GM18511 (cell line): ENCODE measurements at regions not wholly inside any gene's neighbourhood (a gene's known extent, or its start where the extent isn't known, plus 50 kb on each side); places are given as distances from the start of the nearest gene placed in this dataset.

Experiments used
- ATAC-seq: cut with Tn5 transposase; IDR thresholded peaks from one replicate; pipeline ENCODE4 v1.9.1; 2021; ENCODE audit warnings: mild to moderate bottlenecking, moderate library complexity; ENCODE audit not compliant: unreplicated experiment

DNA sequence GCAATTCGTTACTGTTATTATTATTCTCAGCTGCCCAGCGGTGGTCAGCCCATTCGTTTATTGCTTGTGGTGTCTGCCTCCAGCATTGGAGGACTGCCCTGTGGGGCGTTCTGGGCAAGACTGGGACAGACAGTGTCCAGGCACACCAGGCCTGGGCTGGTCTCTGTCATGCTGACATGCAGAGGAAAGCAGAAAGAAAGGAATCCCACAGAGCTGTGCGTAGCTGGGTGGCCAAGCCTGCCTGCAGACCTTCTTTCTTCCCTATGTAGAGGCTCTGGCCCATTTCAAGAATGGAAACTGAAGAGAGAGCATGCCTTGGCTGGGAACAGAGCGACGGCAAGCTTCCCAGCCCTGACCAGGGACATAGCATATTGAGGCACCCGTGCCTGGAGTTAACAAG, 525.3 kb upstream of the TBX3 start:
- ATAC-seq, result no peak

- ATAC-seq, result no peak
These were observed 524.1 kb upstream of the TBX3 start for GRCh38 chr12:115208098-115208497.

DNA sequence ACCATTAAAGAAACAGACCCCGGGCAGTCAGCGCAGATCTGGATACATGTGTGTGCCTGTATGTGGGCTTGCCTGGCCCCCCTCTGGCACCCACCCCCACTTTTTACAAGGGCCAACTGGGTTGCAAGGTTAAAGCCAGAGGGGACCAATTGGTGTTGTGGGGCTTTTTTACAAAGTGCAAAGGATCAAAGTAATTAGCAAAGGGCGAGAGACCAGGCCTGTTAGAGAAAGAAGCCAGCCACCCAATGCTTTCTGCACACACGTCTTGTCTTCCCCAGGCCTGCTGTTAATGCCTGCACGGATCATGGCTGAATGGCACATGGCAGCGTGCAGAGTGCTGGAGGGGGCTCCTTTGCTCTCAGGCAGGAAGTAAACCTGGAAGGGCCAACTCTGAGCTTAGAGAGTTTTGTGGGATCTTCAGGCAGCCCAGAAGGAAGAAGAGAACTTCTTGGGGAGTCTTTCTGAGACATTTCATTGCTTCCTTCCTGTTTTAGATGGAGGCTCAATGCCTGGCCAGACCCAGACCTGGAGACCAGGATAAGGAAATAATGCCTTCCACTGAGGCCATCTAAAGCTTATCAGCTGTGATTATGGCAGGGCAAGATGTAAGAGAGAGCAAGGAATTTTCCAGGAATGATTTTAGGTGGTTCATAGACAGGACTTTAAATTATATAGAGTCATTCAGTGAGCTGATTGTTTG, 523.4 kb upstream of the TBX3 start:
- no peak for ATAC-seq

GRCh38 chr12:115206801-115207200, 522.8 kb upstream of the TBX3 start:
- ATAC-seq, result no peak

- no peak for ATAC-seq
These were observed 521.9 kb upstream of the TBX3 start for GRCh38 chr12:115205755-115206308.

GRCh38 chr12:115204957-115205754, 521.2 kb upstream of the TBX3 start:
- ATAC-seq, result no peak

DNA sequence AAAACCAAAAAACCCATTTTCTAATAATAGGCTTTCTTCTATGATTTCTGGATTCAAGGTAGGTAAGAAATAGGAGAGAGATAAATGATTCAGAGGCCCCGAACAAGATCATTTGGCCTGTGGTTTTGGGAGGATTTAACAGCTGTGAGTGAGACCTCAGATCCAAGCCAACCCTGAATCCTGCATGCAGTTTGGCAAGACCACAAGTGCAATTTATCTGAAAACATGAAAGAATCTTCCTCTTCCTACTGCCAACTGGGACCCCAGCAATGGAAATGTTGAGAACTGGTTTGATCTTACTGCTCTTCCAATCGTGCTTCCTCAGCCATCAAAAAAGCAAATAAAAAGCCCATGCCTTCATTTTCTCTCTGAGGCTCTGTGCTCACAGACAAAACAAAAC, 519.7 kb upstream of the TBX3 start:
- no peak for ATAC-seq

DNA sequence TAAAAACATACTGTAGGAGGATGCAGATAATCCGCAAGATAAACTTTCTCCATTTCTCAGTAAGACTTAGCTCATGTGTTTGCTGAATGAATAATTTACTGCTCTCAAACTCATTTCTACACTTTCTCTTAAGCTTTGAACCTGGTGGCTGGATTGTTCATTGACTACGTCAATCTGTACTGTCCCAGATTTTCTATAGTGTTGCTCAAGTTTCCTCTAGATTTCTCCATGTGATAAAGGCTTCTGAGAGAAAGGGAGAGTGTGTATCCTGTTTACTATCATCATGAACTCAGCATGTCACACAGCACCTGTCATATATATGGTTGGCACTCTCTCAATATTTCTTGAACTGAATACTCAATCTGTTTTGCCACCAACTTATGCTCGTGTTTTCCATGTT, 518.0 kb upstream of the TBX3 start:
- ATAC-seq, result no peak

DNA sequence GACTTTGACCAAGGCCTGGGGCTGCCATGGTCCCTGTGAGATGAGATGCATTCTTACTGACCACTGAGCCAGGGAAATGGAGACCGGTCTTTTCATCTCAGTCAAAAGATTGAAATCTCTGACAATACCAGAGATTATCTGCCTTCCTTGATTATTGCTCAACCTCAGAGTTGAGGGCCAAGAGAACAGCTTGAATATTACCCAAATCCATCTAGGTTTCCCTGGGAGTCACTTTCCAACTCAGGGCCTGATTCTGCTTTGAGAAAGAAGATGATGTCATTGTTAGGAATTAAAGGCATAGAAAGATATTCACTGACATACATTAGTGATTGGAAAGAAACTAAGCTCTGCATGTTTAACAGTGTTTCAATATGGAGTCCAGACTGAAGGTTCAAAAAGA, 515.9 kb upstream of the TBX3 start:
- no peak for ATAC-seq

GRCh38 chr12:115194857-115195256, 510.9 kb upstream of the TBX3 start:
- ATAC-seq, result no peak

- ATAC-seq, result no peak
These were observed 510.5 kb upstream of the TBX3 start for GRCh38 chr12:115194448-115194847.

DNA sequence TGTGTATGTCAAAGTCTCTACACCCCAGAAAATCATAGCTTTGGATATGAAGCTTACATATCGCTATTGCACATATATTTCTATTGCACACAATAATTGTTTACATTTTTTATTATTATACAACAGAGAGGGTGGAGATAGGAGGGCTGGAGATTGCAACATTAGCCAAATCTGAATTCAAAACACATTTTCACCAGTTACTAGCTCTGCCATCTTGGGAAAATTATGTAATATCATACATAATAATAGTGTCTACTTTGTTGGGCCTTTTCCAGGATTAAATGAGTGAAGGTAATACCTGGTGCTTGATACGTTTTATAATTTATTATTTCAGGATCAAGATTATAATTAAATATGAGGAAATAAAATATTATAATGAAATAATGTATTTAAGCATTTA, 507.4 kb upstream of the TBX3 start:
- ATAC-seq, result no peak

- ATAC-seq, result no peak
These were observed 506.2 kb upstream of the TBX3 start for GRCh38 chr12:115190010-115190770.

DNA sequence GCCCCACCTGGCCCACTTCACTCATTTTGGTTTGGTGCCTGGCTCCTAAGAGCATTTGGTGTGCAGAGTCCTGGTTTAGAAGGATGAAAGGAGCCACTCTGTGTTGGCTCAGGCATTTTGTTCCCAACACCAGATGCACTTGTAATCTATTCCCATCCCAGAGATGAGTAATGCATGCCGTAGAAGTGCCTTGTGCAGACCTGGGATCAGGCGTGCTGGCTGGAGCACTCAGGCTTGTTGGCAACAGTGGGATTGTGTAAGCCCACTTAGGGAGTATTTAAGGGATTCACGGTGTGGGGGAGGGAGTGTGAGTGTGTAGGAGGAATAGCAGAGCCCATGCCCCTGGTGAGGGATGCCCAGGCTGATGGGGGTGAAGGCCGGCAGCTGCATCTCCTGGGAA, 501.5 kb upstream of the TBX3 start:
- ATAC-seq, result no peak

DNA sequence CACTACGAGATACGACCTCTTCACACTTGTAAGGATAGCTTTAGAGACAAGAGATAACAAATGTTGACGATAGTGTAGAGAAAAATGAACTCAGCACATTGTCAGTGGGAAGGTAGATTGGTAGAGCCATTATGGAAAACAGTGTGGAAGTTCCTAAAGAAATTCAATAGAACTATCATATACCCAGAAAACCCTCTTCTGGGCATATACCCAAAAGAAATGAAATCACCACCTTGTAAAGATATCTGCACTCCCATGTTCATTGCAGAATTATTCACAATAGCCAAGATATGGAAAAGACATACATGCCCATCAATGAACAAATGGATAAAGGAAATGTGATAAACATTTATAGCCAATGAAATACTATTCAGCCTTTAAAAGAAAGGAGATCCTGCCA, 499.8 kb upstream of the TBX3 start:
- ATAC-seq, result no peak

- ATAC-seq, result no peak
These were observed 493.9 kb upstream of the TBX3 start for GRCh38 chr12:115177899-115178298.

DNA sequence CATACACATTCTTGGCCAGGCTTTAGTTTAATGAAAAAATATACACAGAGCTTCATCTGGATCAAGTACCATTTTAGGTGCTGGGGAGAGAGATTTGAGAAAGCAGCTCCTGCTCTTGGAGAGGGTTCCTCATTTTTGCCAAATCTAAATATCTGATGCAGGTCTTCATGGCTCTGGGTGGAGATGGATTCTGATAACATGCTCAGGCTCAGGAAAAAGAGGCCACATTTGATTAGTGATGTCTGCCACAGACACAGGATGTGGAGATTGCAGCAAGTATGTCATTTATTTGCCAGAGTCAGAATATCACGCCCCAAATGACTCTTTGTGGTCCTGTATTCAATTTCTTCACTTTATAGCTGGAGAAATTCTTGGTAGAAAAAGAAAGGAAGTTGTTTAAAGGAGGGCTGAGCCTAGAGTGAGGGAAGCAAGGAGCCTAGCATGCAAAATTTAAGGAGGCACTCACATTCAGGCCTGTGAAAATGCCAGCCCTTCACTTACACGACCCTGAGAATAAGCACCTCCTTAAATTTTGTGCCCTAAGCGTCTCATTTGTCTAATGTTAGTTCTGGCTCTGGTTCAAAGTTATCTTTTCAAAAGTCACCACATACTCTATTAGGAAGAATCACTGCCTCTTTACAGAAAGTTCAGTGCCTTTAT, 492.9 kb upstream of the TBX3 start:
- no peak for ATAC-seq

DNA sequence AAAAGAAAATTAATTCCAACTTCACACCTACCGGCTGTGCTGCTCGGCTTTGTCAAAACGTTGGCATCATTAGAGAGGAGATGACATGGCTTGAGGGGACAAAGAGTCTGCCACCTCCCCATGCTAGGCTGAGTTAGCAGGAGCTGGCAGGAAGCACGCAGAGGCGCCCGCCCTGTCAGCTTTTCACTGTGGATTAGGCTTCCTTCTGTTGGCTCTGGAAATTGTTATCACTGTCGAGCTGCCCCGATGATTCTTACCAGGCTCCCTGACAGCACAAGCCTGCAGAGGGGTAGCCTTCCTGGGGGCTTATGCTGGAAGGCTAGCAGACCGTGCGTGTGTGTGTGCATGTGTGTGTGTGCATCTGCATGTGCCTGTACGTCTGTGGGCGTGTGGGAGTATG, 490.9 kb upstream of the TBX3 start:
- no peak for ATAC-seq

DNA sequence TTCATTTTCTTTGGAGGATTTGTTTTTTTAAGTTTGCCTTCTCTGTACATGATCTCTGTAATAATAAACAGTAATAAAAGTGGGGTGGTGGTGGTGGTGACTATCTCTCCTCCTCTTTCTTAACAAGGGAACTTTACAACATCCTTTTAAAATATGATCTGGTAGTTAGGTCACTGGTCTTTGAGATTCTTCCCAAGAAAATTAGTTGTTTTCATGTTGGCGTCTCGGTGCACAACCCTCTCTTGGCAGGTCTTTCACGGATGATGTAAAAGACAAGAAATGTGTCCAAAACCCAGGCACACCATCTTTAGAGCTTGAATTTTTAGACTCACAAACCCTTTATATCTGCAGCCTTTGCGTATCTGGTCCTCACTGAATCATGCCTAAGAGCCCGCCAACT, 488.5 kb upstream of the TBX3 start:
- ATAC-seq, result no peak

DNA sequence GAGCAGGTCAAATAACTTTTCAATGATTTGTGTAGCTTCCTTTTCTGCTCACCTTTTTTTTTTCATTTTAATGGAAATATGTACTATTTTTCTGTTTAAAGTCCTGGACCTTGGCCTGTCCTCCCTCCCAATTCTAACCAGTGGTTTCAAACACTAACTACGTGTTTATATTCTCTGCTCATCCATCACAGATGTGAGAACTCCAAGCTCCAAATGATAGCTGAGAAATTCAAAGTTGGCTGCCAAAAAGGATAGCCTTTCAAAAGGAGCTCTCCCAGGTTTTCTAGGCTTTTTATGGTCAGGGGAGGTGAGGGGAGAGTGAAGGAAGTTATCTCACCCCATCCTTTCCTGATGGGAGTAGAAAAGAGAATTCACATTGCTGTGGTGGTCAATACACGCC, 486.0 kb upstream of the TBX3 start:
- no peak for ATAC-seq

GRCh38 chr12:115166698-115167315, 482.8 kb upstream of the TBX3 start:
- no peak for ATAC-seq
